ENCODE measurements at regions not wholly inside any gene's neighbourhood (a gene's known extent, or its start where the extent isn't known, plus 50 kb on each side); places are given as distances from the start of the nearest gene placed in this dataset.
"Not testable (repeated sequence)": the region's sequence is repeated elsewhere in the genome, so short reads cannot be mapped to it uniquely, and the experiment has no call there.

- not testable (repeated sequence) for TF ChIP-seq CTCF (conservative IDR thresholded peaks at IDR 0.05; ENCODE audit: low read depth, low read length); EZH2phosphoT487 (IDR thresholded peaks at IDR 0.05; ENCODE audit: borderline replicate concordance, low read length); EZH2 (IDR thresholded peaks at IDR 0.05; ENCODE audit: low read length, unreplicated experiment)
These were observed 69.0 kb upstream of the KLHL4 start for GRCh38 chrX:87448613-87449012.

Measured in PC-3 (cell line).